Activated CD4-positive, alpha-beta T cell treated with anti-CD3 and anti-CD28 coated beads, Interleukin-2, amount 50 U/mL, for 16 hours (primary cell): ENCODE measurements at regions not wholly inside any gene's neighbourhood (a gene's known extent, or its start where the extent isn't known, plus 50 kb on each side); places are given as distances from the start of the nearest gene placed in this dataset.

ENCODE experiments used
- DNase-seq: peaks from one replicate; pipeline ENCODE4 v3.0.0-alpha.2; 2020

GRCh38 chr5:174159327-174160114 lies 114.0 kb downstream of the NSG2 start:
- no peak for DNase-seq

- DNase-seq, result no peak
These were observed 119.9 kb downstream of the NSG2 start for GRCh38 chr5:174165406-174165805.

GRCh38 chr5:174166231-174167079 lies 120.9 kb downstream of the NSG2 start:
- no peak for DNase-seq

- no peak for DNase-seq
These were observed 121.8 kb downstream of the NSG2 start for GRCh38 chr5:174167080-174167910.

GRCh38 chr5:174172152-174172551 lies 126.6 kb downstream of the NSG2 start:
- no peak for DNase-seq

- DNase-seq, result no peak
These were observed 127.1 kb downstream of the NSG2 start for GRCh38 chr5:174172566-174172965.

GRCh38 chr5:174173766-174174165 lies 128.3 kb downstream of the NSG2 start:
- DNase-seq, result no peak

- DNase-seq, result no peak
These were observed 130.3 kb downstream of the NSG2 start for GRCh38 chr5:174175716-174176268.

GRCh38 chr5:174176511-174176910 lies 131.0 kb downstream of the NSG2 start:
- no peak for DNase-seq

GRCh38 chr5:174177531-174177930 lies 132.0 kb downstream of the NSG2 start:
- no peak for DNase-seq

GRCh38 chr5:174177976-174178605 lies 132.6 kb downstream of the NSG2 start:
- DNase-seq, result no peak

- no peak for DNase-seq
These were observed 135.1 kb downstream of the NSG2 start for GRCh38 chr5:174180639-174181038.

- no peak for DNase-seq
These were observed 136.6 kb downstream of the NSG2 start for GRCh38 chr5:174182111-174182510.

GRCh38 chr5:174183701-174184100 lies 138.2 kb downstream of the NSG2 start:
- DNase-seq, result no peak

GRCh38 chr5:174185506-174185905 lies 140.0 kb downstream of the NSG2 start:
- no peak for DNase-seq

- DNase-seq, result no peak
These were observed 140.7 kb downstream of the NSG2 start for GRCh38 chr5:174186096-174186695.

- no peak for DNase-seq
These were observed 141.5 kb downstream of the NSG2 start for GRCh38 chr5:174187001-174187400.

- DNase-seq, result no peak
These were observed 142.0 kb downstream of the NSG2 start for GRCh38 chr5:174187481-174187880.

GRCh38 chr5:174188295-174188694 lies 142.8 kb downstream of the NSG2 start:
- DNase-seq, result no peak

GRCh38 chr5:174189654-174190541 lies 144.4 kb downstream of the NSG2 start:
- no peak for DNase-seq

- DNase-seq, result no peak
These were observed 145.6 kb downstream of the NSG2 start for GRCh38 chr5:174191076-174191475.
